ENCODE measurements at regions not wholly inside any gene's neighbourhood (a gene's known extent, or its start where the extent isn't known, plus 50 kb on each side); places are given as distances from the start of the nearest gene placed in this dataset.

- no peak for DNase-seq
Measured at GRCh38 chr16:79728048-79728922, 127.7 kb upstream of the MAF start.

- DNase-seq: no peak
Measured at GRCh38 chr16:79726902-79727301, 126.4 kb upstream of the MAF start.

GRCh38 chr16:79725051-79725450 is 124.5 kb upstream of the MAF start:
- no peak for DNase-seq

GRCh38 chr16:79723583-79724168 is 123.1 kb upstream of the MAF start:
- no peak for DNase-seq

GRCh38 chr16:79721270-79721669 is 120.7 kb upstream of the MAF start:
- DNase-seq: no peak

GRCh38 chr16:79717333-79718137 is 117.0 kb upstream of the MAF start:
- no peak for DNase-seq

- DNase-seq: no peak
Measured at GRCh38 chr16:79716645-79717332, 116.3 kb upstream of the MAF start.

- no peak for DNase-seq
Measured at GRCh38 chr16:79715061-79715460, 114.5 kb upstream of the MAF start.

- no peak for DNase-seq
Measured at GRCh38 chr16:79714440-79714839, 113.9 kb upstream of the MAF start.

GRCh38 chr16:79713609-79714309 is 113.2 kb upstream of the MAF start:
- no peak for DNase-seq

- no peak for DNase-seq
Measured at GRCh38 chr16:79712276-79712675, 111.7 kb upstream of the MAF start.

GRCh38 chr16:79707876-79708275 is 107.3 kb upstream of the MAF start:
- no peak for DNase-seq

- no peak for DNase-seq
Measured at GRCh38 chr16:79703066-79703465, 102.5 kb upstream of the MAF start.

- DNase-seq: no peak
Measured at GRCh38 chr16:79698341-79698753, 97.8 kb upstream of the MAF start.

- no peak for DNase-seq
Measured at GRCh38 chr16:79697562-79698112, 97.1 kb upstream of the MAF start.

GRCh38 chr16:79691007-79691406 is 90.5 kb upstream of the MAF start:
- no peak for DNase-seq

- DNase-seq: no peak
Measured at GRCh38 chr16:79690159-79690558, 89.6 kb upstream of the MAF start.

GRCh38 chr16:79687249-79688130 is 87.0 kb upstream of the MAF start:
- DNase-seq: no peak

GRCh38 chr16:79685871-79686270 is 85.3 kb upstream of the MAF start:
- no peak for DNase-seq

GRCh38 chr16:79679334-79679733 is 78.8 kb upstream of the MAF start:
- no peak for DNase-seq

Measured in NCI-H1092 treated with DMSO at 0.1 percent for 48 hours (cell line).